A204.1 (cell line): ENCODE measurements at regions not wholly inside any gene's neighbourhood (a gene's known extent, or its start where the extent isn't known, plus 50 kb on each side); places are given as distances from the start of the nearest gene placed in this dataset.
A peak's percentile ranks its signal among the peaks of the same experiment; 100 is the strongest.

Experiments
- FAIRE-seq: peaks from 2 replicates; lab custom pipeline; 2012; peaks lifted over from hg19 to GRCh38; lab: Jason Lieb, UNC

GRCh38 chr11:26244207-26244606 is 87.7 kb upstream of the ANO3 start:
- no peak for FAIRE-seq

DNA sequence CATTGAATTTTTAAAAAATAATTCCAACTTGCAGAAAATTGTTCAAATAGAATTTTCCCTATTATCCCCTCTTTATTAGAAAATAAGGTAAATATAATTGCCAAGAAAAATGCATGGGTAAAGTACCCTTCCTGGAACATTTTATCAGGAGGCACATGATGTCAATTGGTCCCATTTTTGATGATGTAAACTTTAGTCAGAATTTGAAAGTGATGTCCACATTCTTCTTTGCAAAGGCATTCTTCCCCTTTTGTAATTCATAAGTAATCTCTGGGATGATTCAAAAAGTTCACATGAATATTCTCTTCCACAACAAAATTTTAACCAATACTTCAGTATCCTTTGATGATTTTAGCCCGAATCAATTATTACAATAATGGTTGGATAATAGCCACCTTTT is 86.9 kb upstream of the ANO3 start:
- no peak for FAIRE-seq

DNA sequence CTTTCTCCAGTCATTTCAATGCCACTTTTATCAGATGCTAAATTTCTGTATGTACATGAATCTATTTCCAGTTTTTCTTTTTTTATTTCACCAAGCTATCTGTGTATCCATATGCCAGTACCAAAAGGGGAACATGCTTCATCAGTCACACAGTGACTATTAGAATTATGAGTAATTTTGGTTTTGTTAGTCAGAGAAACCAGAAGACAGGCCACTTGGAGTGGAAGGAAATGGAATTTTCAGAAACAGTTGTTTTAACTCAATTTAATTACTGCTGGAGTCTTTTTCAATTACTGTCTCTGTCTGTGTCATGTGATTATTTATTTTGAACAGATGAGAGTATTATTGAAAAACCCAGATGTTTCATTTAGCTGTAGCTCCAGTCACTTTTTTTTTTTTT is 84.6 kb upstream of the ANO3 start:
- no peak for FAIRE-seq

- FAIRE-seq, result no peak
Observed at GRCh38 chr11:26248661-26249060, 83.3 kb upstream of the ANO3 start.

GRCh38 chr11:26254378-26254777 is 77.6 kb upstream of the ANO3 start:
- no peak for FAIRE-seq

GRCh38 chr11:26263769-26264168 is 68.2 kb upstream of the ANO3 start:
- no peak for FAIRE-seq

- no peak for FAIRE-seq
Observed at GRCh38 chr11:26264266-26264665, 67.7 kb upstream of the ANO3 start.

DNA sequence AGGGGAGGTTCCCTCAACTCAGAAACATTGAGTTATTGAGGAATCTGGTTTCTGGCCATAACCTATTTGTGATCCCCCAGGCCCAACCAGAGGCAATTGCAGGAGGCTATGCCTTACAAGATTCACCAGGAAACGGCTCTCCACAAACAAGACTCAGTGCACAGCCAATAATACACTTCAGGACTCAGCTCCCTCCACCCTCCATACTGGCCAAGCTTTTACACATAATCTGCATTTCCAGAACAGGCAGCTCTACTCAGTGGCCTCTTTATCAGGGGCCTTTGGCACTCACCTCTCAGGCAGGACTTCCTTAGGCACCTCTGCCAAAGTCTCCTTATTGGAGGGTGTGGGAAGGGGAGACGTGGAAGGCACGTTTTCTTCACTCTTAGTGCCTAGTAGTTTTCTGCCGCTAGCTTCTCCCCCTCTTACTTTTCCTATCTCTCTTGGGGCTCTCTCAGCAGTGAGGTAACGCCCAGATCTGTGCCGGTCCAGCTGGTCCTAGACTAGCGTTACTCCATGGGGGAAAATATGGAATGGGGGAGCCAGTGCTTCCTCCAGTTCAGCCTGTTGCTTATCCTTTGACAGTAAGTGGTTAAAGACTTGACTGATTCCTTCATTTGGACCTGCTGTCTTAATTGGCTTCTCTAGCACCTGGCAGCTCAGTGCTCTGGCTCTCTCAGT is 62.8 kb upstream of the ANO3 start:
- FAIRE-seq, result no peak

DNA sequence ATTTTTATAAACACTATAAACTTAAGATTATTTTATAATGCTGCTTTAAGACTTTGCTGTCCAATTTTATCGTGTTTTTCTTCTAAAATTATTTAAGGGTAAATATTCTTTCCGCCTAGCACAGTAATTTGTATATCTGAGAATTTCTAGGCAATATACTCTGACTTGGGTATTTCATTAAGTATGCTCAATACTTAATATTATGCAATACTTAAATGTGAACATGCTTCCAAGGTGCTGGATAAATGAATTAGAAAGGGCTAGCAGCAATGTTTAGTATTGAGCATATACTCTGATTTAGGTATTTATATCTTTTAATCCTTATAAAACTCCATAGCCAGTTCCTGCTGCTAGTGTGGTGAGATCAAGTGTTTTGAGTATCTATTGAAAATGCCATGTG is 60.3 kb upstream of the ANO3 start:
- no peak for FAIRE-seq

DNA sequence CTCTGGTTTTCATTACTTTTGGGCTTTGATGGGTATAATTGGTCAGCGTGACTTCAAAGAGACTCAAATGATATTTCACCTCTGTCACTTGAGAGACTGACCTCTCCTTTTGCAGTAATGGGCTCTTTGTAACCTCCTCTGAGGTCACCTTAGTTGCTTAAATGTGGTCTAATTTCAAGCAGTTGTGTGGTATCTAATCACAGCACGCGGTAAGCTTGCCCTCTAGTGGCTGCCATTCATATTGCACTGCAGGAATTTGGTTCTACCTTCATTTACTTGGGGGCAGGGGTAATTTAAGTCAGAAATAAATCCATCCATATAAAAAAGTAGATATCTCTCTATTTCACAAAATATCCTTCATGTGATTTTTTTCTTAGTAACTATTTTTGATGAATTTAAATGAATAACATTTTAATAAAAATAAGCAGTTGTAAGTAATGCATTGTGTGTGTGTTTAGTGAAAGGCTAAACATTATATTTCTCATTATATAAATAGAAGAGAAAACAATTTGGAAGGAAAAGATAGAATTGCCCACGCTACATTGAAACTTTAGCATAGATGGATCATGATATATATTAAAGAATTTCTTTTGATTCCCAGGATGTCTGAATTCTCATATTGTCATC is 55.0 kb upstream of the ANO3 start:
- peak; percentile 83 for FAIRE-seq

GRCh38 chr11:26278354-26278753 is 53.6 kb upstream of the ANO3 start:
- FAIRE-seq, result no peak
